ENCODE measurements at regions not wholly inside any gene's neighbourhood (a gene's known extent, or its start where the extent isn't known, plus 50 kb on each side); places are given as distances from the start of the nearest gene placed in this dataset.

DNA sequence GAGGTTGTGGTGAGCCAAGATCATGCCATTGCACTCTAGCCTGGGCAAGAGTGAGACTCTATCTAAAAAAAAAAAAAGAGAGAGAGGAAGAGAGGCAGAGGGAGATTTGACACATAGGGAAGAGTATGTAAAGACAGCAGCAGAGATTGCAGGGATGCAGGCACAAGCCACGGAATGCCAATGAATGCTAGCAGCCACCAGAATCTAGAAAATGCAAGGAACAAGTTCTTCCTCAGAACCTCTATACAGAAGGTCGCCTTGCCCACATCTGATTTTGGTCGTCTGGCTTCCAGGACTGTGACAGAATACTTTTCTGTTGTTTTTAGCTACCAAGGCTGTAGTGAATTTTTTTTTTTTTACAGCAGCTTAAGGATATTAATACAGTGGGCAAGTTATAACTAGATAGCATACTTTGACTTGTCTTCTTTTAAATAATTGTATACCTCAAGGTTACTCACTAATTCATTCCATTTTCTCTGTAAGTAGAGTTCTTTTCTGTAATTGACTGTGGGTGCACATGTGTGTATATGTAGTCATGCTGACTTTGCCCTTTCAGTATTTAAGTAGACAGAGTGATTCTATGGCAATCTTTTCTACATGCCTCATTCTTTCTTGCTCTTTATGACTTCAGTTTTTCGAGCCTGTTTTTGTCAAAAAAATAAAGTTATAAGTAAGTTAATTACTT, 402.2 kb downstream of the GJA1 start:
- DNase-seq: no peak

DNA sequence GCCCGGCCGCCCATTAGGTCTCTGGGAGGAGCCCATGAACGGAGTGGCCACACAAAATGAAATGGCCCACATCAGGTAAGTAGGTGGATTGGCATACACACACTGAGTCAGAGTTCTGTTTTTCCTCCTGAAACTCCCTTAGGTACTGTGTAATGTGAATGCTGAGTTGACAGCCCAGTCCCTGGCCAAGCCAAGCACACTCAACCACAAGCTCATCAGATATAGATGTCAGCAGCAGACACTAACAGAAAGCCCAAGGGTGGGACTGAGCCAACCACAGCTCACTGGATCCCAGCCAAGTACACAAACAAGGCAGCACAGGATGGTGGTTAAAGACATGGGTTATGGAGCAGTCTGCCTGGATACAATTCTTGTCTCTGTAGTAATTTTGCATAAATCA, 403.4 kb downstream of the GJA1 start:
- no peak for DNase-seq

DNA sequence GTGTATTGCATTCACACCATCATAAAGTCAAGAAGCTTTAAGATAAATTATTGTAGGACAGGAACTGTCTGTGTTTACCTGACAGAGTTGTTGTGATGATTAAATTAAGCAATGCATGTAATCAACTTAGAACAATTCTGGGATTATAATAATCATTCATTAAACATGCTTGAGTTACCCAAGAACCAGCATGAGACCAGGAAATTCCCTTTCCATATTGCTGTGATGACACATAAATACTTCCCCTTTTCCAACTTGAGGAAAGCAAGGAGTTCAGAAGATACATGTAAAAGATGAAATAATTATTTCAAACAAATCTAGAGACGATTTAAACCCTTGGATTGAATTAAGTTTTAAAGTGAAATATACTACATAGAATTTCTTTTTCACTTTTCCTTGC, 404.4 kb downstream of the GJA1 start:
- DNase-seq: no peak

DNA sequence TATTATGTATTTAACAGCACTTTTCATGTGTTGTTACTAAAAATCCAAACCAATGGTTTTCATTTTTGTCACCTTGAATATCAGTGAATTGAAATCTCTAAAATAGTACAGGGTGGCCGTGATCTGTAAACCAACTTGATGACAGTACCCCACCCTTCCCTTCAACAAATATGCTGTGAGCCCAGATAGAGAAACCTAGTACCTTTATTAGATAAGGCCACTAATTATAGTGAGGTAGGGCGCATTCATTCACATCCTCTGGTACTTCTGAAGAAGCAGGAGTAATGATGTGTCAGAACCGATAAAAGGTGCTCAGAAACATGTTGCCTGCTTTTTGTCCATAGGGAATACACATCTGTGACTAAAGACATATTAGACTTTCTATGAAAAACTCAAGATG, 409.5 kb downstream of the GJA1 start:
- no peak for DNase-seq

- no peak for DNase-seq
These were observed 412.5 kb downstream of the GJA1 start for GRCh38 chr6:121847806-121848522.

- no peak for DNase-seq
These were observed 413.2 kb downstream of the GJA1 start for GRCh38 chr6:121848523-121849255.

GRCh38 chr6:121849477-121849876, 414.0 kb downstream of the GJA1 start:
- peak; percentile 21 to 22 for DNase-seq

- no peak for DNase-seq
These were observed 415.6 kb downstream of the GJA1 start for GRCh38 chr6:121851056-121851455.

DNA sequence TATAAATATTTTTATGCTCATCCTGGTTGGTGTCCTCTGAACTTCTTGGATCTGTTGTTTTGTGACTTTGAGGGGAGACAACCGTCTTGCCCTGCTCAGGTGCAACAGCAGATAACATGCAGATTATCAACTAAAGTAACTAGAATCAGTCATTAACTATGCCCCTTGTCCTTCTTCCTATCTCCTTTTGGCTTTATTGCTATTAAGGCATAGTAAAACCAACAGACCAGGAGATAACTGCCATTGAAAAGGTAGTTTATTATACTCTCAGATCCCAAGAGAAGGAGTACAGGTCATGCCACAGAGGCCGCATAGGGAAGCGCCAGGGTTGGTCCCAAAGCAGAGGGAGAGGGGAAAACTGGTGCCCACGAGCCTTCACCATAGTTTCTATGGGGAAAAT, 418.2 kb downstream of the GJA1 start:
- no peak for DNase-seq

GRCh38 chr6:121855521-121855920, 420.1 kb downstream of the GJA1 start:
- DNase-seq: no peak

GRCh38 chr6:121856296-121856695, 420.9 kb downstream of the GJA1 start:
- DNase-seq: no peak

DNA sequence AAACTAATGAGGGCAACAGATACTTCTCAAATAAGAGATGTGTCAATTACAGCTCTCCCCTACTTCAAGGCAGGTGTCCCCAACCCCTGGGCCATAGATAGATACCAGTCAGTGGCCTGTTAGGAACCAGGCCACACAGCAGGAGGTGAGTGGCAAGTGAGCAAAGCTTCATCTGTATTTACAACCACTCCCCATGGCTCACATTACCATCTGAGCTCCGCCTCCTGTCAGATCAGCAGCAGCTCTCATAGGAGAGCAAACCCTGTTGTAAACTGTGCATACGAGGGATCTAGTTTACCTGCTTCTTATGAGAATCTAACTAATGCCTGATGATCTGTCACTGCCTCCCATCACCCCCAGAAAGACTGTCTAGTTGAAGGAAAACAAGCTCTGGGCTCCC, 422.1 kb downstream of the GJA1 start:
- no peak for DNase-seq

DNA sequence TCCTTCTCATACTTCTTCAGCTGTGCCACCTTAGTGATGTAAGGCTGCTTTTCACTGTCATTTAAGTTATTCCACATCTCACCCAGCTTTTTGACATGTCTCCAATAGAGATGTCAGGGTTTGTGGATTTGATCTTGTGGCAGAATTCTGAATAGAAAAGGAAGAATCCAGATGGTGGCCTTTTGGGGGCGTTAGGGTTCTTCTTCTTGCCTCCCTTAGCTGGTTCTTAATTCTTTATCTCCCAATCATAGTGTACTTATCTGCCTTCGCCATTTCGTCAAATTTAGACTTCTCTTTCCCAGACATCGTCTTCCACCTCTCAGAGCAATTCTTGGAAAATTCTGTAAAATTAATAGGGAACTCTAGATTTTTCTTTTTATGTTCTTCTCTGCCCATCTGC, 422.9 kb downstream of the GJA1 start:
- no peak for DNase-seq

DNA sequence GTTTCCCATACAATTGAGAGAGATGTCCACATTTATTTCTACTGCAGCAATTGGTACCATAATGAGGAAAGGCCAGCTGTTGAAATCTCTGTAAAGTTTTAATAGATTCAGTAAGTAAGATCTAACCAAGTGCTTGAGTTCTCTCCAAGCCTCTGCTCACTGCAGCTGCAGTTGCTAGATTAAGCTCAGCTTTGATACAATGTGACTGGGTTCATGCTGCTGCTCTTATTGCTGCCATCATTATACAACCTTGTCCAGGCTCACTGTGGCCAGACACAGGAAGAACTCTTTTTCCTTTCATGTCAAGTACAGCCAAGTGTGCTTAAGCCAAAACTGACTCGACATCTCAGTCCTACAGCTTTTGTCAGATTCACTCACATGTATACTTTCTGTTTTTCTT, 423.5 kb downstream of the GJA1 start:
- DNase-seq: no peak

- no peak for DNase-seq
These were observed 430.4 kb downstream of the GJA1 start for GRCh38 chr6:121865811-121866210.

- DNase-seq: no peak
These were observed 431.6 kb downstream of the GJA1 start for GRCh38 chr6:121867095-121867494.

- DNase-seq: no peak
These were observed 432.8 kb downstream of the GJA1 start for GRCh38 chr6:121868206-121868605.

GRCh38 chr6:121873595-121873994, 438.1 kb downstream of the GJA1 start:
- no peak for DNase-seq

DNA sequence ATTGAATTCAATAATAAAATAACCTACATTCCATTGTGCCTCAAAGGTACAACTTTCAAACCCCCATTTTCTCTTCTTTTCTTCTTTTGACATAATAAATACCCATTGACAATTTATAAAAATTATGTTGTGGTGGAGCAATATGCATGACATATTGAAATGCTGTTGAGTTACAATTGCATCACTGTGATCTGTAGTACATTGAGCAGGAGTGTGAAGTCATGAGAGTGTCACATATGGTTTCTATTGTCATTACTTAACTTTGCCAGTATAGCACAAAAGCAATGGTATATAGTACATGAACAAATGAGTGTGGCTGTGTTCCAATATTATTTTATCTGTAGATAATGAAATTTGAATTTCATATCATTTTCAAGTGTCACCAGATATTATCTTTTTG, 441.3 kb downstream of the GJA1 start:
- DNase-seq: no peak

- no peak for DNase-seq
These were observed 443.7 kb downstream of the GJA1 start for GRCh38 chr6:121879149-121879548.

DNA sequence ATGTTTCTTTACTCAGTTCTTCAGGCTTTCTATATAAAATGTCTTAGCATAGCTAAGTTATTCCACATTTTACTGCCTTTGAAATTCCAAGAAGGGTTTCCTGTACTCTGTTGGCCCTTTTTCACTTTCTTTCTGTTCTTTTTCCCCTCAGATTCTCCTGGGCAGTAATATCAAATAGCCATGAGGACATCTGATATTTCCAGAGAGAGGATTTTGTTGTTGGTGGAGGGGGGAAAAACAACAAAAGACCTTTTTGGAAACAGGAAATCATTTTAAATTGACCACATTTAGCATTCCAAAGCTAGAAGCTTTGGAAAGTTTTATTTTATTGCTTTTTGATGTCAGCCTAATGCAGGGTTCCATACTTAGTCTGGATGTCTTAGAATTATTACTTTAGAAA, 445.4 kb downstream of the GJA1 start:
- no peak for DNase-seq

- no peak for DNase-seq
These were observed 446.7 kb downstream of the GJA1 start for GRCh38 chr6:121881974-121882667.

- DNase-seq: no peak
These were observed 448.6 kb downstream of the GJA1 start for GRCh38 chr6:121884091-121884490.

DNA sequence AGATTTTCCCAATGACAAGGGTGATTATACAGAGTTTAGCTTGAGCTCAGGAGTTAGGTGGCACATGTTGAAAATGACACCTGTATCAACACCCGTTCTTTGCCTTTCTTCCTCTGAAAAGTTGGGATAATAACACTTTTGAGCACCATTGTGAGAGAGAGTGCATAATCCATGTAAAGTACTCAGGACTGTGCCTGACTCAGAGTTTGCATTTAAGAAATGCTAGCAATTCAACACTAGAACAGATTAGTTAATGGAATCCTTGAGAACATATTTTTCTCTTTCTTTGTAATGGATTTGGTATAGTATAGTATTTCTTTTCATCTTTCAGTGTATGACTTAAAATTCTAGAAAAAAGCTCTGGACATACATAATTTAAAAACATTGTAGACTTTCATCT, 449.2 kb downstream of the GJA1 start:
- no peak for DNase-seq

Measured in NCI-H2081 (cell line).